Esophagus squamous epithelium (tissue), 5 donors: ENCODE measurements at regions not wholly inside any gene's neighbourhood (a gene's known extent, or its start where the extent isn't known, plus 50 kb on each side); places are given as distances from the start of the nearest gene placed in this dataset.

ENCODE experiments used
- DNase-seq: peaks from one replicate; lab custom pipeline; 2025; lab: John Stamatoyannopoulos, UW
- H3K27ac ChIP-seq, 4 donors: fragments of 200-600 bp; sonication (generic); one replicate each; pipeline ENCODE4 v1.5.1; 2016 to 2019; ENCODE audit warnings: mild to moderate bottlenecking in 1 of 4
- H3K27me3 ChIP-seq, 4 donors: fragments of 200-600 bp; sonication (generic); 1 replicate in 3 of 4; 2 replicates in 1 of 4; pipeline versions ENCODE4 v1.5.1 to v1.6.0; 2017 to 2021; ENCODE audit warnings: antibody characterized with exemption in 1 of 4
- H3K36me3 ChIP-seq, 3 donors: fragments of 200-600 bp; sonication (generic); one replicate each; pipeline ENCODE4 v1.5.1; 2016 to 2019
- H3K4me1 ChIP-seq, 3 donors: fragments of 200-600 bp; sonication (generic); one replicate each; pipeline ENCODE4 v1.5.1; 2017 to 2019
- H3K4me3 ChIP-seq, 4 donors: fragments of 200-600 bp; sonication (generic); 1 replicate in 3 of 4; 2 replicates in 1 of 4; pipeline ENCODE4 v1.5.1; 2016 to 2019; ENCODE audit warnings: mild to moderate bottlenecking in 2 of 4, moderate library complexity in 1 of 4
- H3K9me3 ChIP-seq, 3 donors: fragments of 200-600 bp; sonication (generic); one replicate each; pipeline ENCODE4 v1.5.1; 2016 to 2019
- CTCF ChIP-seq, 6 experiments: fragments of 450-650 bp in 4 of 6; fragments of 200-600 bp in 2 of 6; sonication (generic) in 2 of 6; IDR thresholded peaks; one replicate each; pipeline ENCODE4 v1.5.1; 2016 to 2019; ENCODE audit warnings: antibody characterized with exemption in 6 of 6, mild to moderate bottlenecking in 4 of 6, moderate library complexity in 4 of 6
- POLR2A ChIP-seq, 4 donors: fragments of 450-650 bp; IDR thresholded peaks; one replicate each; pipeline ENCODE4 v1.6.1; 2017; ENCODE audit warnings: antibody characterized with exemption in 4 of 4, mild to moderate bottlenecking in 4 of 4, moderate library complexity in 3 of 4
- WGBS, 2 donors: methylation state at CpG; one replicate each; pipeline ENCODE4 v1.1.5; 2018; 5-methylcytosine and 5-hydroxymethylcytosine counted together
- intact Hi-C: fragments of 100-400 bp; cut with DNase I; formaldehyde crosslinking; loops from one replicate; pipeline ENCODE4 v1.15.0; 2022
- donor health status: DM: yes; HTN: yes; CAD: no.

DNA sequence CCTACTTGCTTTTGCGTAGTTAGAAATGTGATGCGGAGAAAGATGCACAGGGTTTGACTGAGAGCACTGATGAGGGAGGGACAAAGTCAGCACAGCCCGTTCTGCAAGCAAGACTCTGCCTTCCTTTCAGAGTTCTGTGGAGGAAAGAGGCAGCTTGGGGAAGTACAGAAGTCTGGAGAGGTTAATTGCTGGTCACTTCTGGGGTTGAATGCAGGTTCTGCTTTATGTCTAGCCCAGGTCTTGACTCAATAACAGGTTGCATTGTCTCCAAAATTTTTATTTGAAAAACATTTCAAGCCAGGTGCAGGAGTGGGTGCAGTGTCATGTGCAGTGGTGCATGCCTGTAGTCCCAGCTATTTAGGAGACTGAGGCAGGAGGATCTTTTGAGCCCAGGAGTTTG lies 461.7 kb downstream of the NR2F2 start:
- no peak for DNase-seq
- 66 to 79% methylated on average over 3 of the region's 3 CpGs for WGBS, 2 donors
- Histone ChIP-seq H3K27ac (no peak overlapping the region), H3K4me3 (no peak overlapping the region), H3K4me1 (no peaks in the 10 kb centered on the region), H3K36me3 (no peaks in the 10 kb centered on the region), H3K9me3 (no peaks in the 10 kb centered on the region), H3K27me3 (no peaks in the 10 kb centered on the region)
- TF ChIP-seq POLR2A (IDR thresholded peaks at IDR 0.05) (no peak), CTCF (IDR thresholded peaks at IDR 0.05) (no peak)
- intact Hi-C loops = no loop called here

GRCh38 chr15:96796841-96797240 lies 466.3 kb downstream of the NR2F2 start:
- Histone ChIP-seq H3K4me1 (no peaks in the 10 kb centered on the region), H3K27me3 (no peaks in the 10 kb centered on the region), H3K27ac (no peak overlapping the region), H3K4me3 (no peak overlapping the region), H3K9me3 (no peaks in the 10 kb centered on the region), H3K36me3 (no peaks in the 10 kb centered on the region)
- no peak for TF ChIP-seq CTCF (IDR thresholded peaks at IDR 0.05)
- TF ChIP-seq POLR2A (IDR thresholded peaks at IDR 0.05) = no peak
- intact Hi-C loops = no loop called here
- 83 to 86% methylated on average over 9 to 10 of the region's 11 CpGs for WGBS, 2 donors
- DNase-seq = no peak

DNA sequence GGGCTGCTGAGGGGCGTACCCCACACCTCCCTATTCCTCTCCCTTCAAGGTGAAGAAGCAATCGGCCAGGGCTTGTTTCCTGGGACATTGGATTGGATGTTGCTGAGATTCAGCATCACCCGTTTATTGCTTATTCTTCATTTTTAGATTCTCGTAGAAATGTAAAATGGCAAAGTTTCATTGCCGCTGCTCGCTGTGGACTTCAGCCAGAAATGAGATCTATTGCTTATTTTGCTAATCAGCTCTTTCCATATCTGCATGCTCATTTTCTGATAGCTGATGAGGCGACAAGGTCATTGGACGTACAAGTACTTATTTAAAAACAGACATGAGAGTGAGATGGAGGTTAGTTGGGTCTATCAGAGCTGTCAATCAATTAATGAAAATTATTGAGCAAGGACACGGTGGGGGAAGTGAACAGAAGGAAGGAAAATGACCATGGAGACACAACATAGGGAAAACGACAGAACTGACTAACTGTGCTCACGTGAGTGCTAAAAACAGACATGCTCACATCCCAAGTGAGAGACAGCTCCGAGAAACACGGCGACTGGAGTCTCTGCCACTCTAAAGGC lies 471.2 kb downstream of the NR2F2 start:
- 72 to 84% methylated on average over 14 of the region's 14 CpGs for WGBS, 2 donors
- no peak overlapping the region for H3K27ac ChIP-seq
- no peaks in the 10 kb centered on the region for H3K9me3 ChIP-seq
- intact Hi-C loops = no loop called here
- H3K4me1 ChIP-seq = no peaks in the 10 kb centered on the region
- no peaks in the 10 kb centered on the region for H3K36me3 ChIP-seq
- no peak overlapping the region for H3K4me3 ChIP-seq
- TF ChIP-seq CTCF (IDR thresholded peaks at IDR 0.05) (no peak), POLR2A (IDR thresholded peaks at IDR 0.05) (no peak)
- no peak for DNase-seq
- no peaks in the 10 kb centered on the region for H3K27me3 ChIP-seq

DNA sequence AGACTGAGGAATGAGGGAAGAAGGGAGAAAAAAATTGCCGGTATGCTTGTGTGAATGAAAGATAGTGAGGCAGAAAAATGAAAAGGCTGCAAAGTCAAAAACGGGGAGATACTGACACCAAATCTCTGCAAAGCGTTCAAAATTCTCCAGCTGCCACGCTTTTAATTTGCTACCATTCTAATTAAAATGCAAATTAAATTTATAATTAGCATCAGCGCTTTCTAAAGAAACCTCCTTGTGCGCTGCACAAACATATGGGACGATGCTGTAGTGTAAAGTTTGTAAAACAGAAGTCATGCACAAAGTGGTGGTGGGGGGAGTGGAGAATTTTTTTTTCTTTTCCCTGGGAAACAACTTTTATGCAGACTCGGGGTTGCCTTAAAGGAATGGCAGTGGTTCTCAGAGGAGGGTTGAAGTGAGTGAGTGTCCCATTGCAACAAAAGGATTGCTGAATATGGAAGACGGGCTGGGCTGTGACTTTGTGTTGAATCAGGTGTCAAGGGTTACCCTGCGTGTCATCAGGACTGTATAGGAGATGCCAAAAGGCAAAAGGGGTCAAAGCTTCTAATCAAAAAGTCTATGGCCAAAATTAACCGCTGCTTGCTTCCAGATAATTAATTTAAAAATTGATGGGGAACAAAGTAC lies 472.2 kb downstream of the NR2F2 start:
- no peaks in the 10 kb centered on the region for H3K9me3 ChIP-seq
- no peaks in the 10 kb centered on the region for H3K4me1 ChIP-seq
- WGBS, 2 donors = 64 to 75% methylated on average over 11 of the region's 11 CpGs
- H3K4me3 ChIP-seq = no peak overlapping the region
- TF ChIP-seq POLR2A (IDR thresholded peaks at IDR 0.05) (no peak), CTCF (IDR thresholded peaks at IDR 0.05) (no peak)
- no peak for DNase-seq
- intact Hi-C loops = no loop called here
- no peak overlapping the region for H3K27ac ChIP-seq
- no peaks in the 10 kb centered on the region for H3K27me3 ChIP-seq
- H3K36me3 ChIP-seq = no peaks in the 10 kb centered on the region

GRCh38 chr15:96804754-96805153 lies 474.3 kb downstream of the NR2F2 start:
- intact Hi-C loops = no loop called here
- no peak for DNase-seq
- Histone ChIP-seq H3K36me3 (no peaks in the 10 kb centered on the region), H3K4me3 (no peak overlapping the region), H3K9me3 (no peaks in the 10 kb centered on the region), H3K27me3 (no peaks in the 10 kb centered on the region), H3K4me1 (no peaks in the 10 kb centered on the region), H3K27ac (no peak overlapping the region)
- TF ChIP-seq CTCF (IDR thresholded peaks at IDR 0.05) (no peak), POLR2A (IDR thresholded peaks at IDR 0.05) (no peak)
- 60 to 71% methylated on average over 5 of the region's 5 CpGs for WGBS, 2 donors
